Endodermal cell (in vitro differentiated cells): ENCODE measurements at regions not wholly inside any gene's neighbourhood (a gene's known extent, or its start where the extent isn't known, plus 50 kb on each side); places are given as distances from the start of the nearest gene placed in this dataset.

Experiments used
- DNase-seq: peaks from one replicate; pipeline ENCODE4 v3.0.0-alpha.2; 2017
- H3K27ac ChIP-seq: 2 replicates; pipeline ENCODE4 v1.5.1; 2013; ENCODE audit warnings: mild to moderate bottlenecking, low read depth, low read length, moderate library complexity
- H3K27me3 ChIP-seq: 2 replicates; pipeline ENCODE4 v1.6.1; 2013; ENCODE audit warnings: mild to moderate bottlenecking, low read length, moderate library complexity; ENCODE audit not compliant: insufficient read depth, control insufficient read depth, poor library complexity, severe bottlenecking
- H3K36me3 ChIP-seq: 2 replicates; pipeline ENCODE4 v1.7.0; 2013; ENCODE audit warnings: mild to moderate bottlenecking, low read length, moderate library complexity; ENCODE audit not compliant: control insufficient read depth, insufficient read depth
- H3K4me1 ChIP-seq: one replicate; pipeline ENCODE4 v1.7.0; 2013; ENCODE audit warnings: low read length; ENCODE audit not compliant: control insufficient read depth, insufficient read depth
- H3K4me3 ChIP-seq: 2 replicates; pipeline ENCODE4 v1.5.1; 2013; ENCODE audit warnings: mild to moderate bottlenecking, low read length, moderate library complexity
- H3K9ac ChIP-seq: 2 replicates; pipeline ENCODE4 v1.6.1; 2013; ENCODE audit warnings: mild to moderate bottlenecking, low read length, moderate library complexity; ENCODE audit not compliant: poor library complexity, severe bottlenecking; ENCODE audit errors: extremely low read depth
- H3K9me3 ChIP-seq: 2 replicates; pipeline ENCODE4 v1.6.1; 2013; ENCODE audit warnings: mild to moderate bottlenecking, low read length, moderate library complexity; ENCODE audit not compliant: control insufficient read depth
- H3K27ac Mint-ChIP-seq: 2 replicates; pipeline ENCODE4 v1.8.0; 2020; ENCODE audit warnings: mixed read lengths
- H3K27me3 Mint-ChIP-seq: 2 replicates; pipeline ENCODE4 v1.8.0; 2021; ENCODE audit warnings: mild to moderate bottlenecking, mixed read lengths; ENCODE audit not compliant: insufficient read depth
- H3K36me3 Mint-ChIP-seq: 2 replicates; pipeline ENCODE4 v1.8.0; 2020; ENCODE audit warnings: low read depth, mixed read lengths
- H3K4me1 Mint-ChIP-seq: 2 replicates; pipeline ENCODE4 v1.8.0; 2020; ENCODE audit warnings: mixed read lengths
- H3K4me3 Mint-ChIP-seq: 2 replicates; pipeline ENCODE4 v1.8.0; 2020; ENCODE audit warnings: mild to moderate bottlenecking, moderate library complexity, mixed read lengths
- H3K9me3 Mint-ChIP-seq: 2 replicates; pipeline ENCODE4 v1.8.0; 2020; ENCODE audit warnings: mild to moderate bottlenecking, mixed read lengths
- CTCF ChIP-seq: fragments of 200-600 bp; sonication (generic); conservative IDR thresholded peaks from 2 replicates; pipeline ENCODE4 v1.5.0; 2021; ENCODE audit warnings: antibody characterized with exemption, mild to moderate bottlenecking
- WGBS, 2 experiments: methylation state at CpG; one replicate each; pipeline versions ENCODE4 v1.1.5 to v1.1.7; 2013; ENCODE audit warnings: missing lambda C conversion rate in 2 of 2, mixed read lengths in 1 of 2; ENCODE audit not compliant: insufficient coverage in 1 of 2, insufficient read length in 1 of 2; 5-methylcytosine and 5-hydroxymethylcytosine counted together

DNA sequence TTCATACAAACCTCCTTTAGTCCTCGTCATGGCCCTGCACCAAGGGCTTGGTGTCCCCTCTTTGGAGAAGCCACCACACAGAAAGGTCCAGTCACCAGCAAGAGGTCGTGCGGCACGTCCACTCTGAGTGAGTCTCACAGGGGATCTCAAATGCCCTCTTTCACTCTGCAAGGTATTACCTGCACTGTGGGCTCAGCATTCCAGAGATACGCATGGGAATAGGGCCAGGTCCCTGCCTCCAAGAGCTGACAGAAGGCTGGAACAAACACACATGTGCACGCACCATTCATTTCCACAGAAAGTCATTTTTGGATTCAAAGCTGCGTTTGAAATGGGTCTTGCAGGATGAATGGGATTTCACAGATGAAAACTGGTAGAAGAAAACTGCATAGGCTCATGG, 50.4 kb upstream of the TJP1 start:
- no peaks in the 10 kb centered on the region for H3K36me3 Mint-ChIP-seq
- H3K4me1 Mint-ChIP-seq = peaks cover 18% of the 10 kb centered on the region
- WGBS, 2 experiments = 92 to 97% methylated on average over 6 to 7 of the region's 7 CpGs
- H3K9ac ChIP-seq = no peak overlapping the region
- H3K9me3 Mint-ChIP-seq = no peaks in the 10 kb centered on the region
- no peaks in the 10 kb centered on the region for H3K9me3 ChIP-seq
- no peaks in the 10 kb centered on the region for H3K27me3 Mint-ChIP-seq
- DNase-seq = no peak
- no peak overlapping the region for H3K4me3 ChIP-seq
- H3K36me3 ChIP-seq = no peaks in the 10 kb centered on the region
- H3K27ac Mint-ChIP-seq = no peak overlapping the region
- H3K4me3 Mint-ChIP-seq = no peak overlapping the region
- no peaks in the 10 kb centered on the region for H3K27me3 ChIP-seq
- no peak for TF ChIP-seq CTCF
- H3K27ac ChIP-seq = no peak overlapping the region
- H3K4me1 ChIP-seq = peaks cover 7% of the 10 kb centered on the region
